Stomach (tissue), 8 donors: ENCODE measurements at regions not wholly inside any gene's neighbourhood (a gene's known extent, or its start where the extent isn't known, plus 50 kb on each side); places are given as distances from the start of the nearest gene placed in this dataset.

Experiments
- DNase-seq, 2 donors: peaks; one replicate each; pipeline versions ENCODE4 v3.0.0 to v3.0.0-alpha.2; 2013 to 2019
- H3K27ac ChIP-seq, 5 donors: fragments of 200-600 bp in 4 of 5; sonication (generic) in 4 of 5; one replicate each; pipeline ENCODE4 v1.5.1; 2013 to 2019; ENCODE audit warnings: mild to moderate bottlenecking in 1 of 5, moderate library complexity in 1 of 5
- H3K27me3 ChIP-seq, 3 donors: fragments of 200-600 bp; sonication (generic); one replicate each; pipeline ENCODE4 v1.5.1; 2017 to 2019; ENCODE audit warnings: mixed run types in 1 of 3
- H3K36me3 ChIP-seq, 4 donors: fragments of 200-600 bp; sonication (generic); 1 replicate in 3 of 4; 2 replicates in 1 of 4; pipeline ENCODE4 v1.5.1; 2016 to 2019
- H3K4me1 ChIP-seq, 4 donors: fragments of 200-600 bp; sonication (generic); one replicate each; pipeline ENCODE4 v1.5.1; 2016 to 2019
- H3K4me3 ChIP-seq, 4 donors: fragments of 200-600 bp; sonication (generic) in 3 of 4; one replicate each; pipeline ENCODE4 v1.5.1; 2016 to 2019; ENCODE audit warnings: mild to moderate bottlenecking in 1 of 4
- H3K9me3 ChIP-seq, 4 donors: fragments of 200-600 bp; sonication (generic); one replicate each; pipeline ENCODE4 v1.5.1; 2016 to 2019
- EP300 ChIP-seq: sonication (generic); formaldehyde crosslinking; IDR thresholded peaks from one replicate; pipeline ENCODE4 v1.6.1; 2017; ENCODE audit warnings: antibody characterized with exemption
- POLR2A ChIP-seq, 4 donors: fragments of 450-650 bp; IDR thresholded peaks; one replicate each; pipeline ENCODE4 v1.6.1; 2016; ENCODE audit warnings: antibody characterized with exemption in 4 of 4, control low read depth in 2 of 4, mild to moderate bottlenecking in 1 of 4, moderate library complexity in 1 of 4
- POLR2AphosphoS5 ChIP-seq, 3 donors: sonication (generic); formaldehyde crosslinking; IDR thresholded peaks; one replicate each; pipeline ENCODE4 v1.6.1; 2016; ENCODE audit warnings: antibody characterized with exemption in 3 of 3
- WGBS, 5 donors: extraction: QIAGEN DNeasy Blood & Tissue Kit in 3 of 5; methylation state at CpG; one replicate each; pipeline versions ENCODE4 v1.1.5 to v1.1.7; 2013 to 2018; 5-methylcytosine and 5-hydroxymethylcytosine counted together
- intact Hi-C: fragments of 100-400 bp; cut with DNase I; formaldehyde crosslinking; loops from one replicate; pipeline ENCODE4 v1.15.1; 2023; ENCODE audit warnings: low total_unique reads
- TF ChIP-seq, protein P1 (sequence below), 7 experiments: fragments of 450-650 bp in 4 of 7; fragments of 200-600 bp in 3 of 7; sonication (generic) in 3 of 7; IDR thresholded peaks; one replicate each; pipeline ENCODE4 v1.5.1; 2016 to 2019; ENCODE audit warnings: antibody characterized with exemption in 7 of 7, control low read depth in 2 of 7, mild to moderate bottlenecking in 1 of 7
- donor health status: healthy with polysubstance abuse.
- donor health status: Bipolar disorder and iron deficiency.
- donor health status: healthy.

- DNase-seq = peak in 1 of 2 donors; percentile 26
- Histone ChIP-seq H3K9me3 (no peaks in the 10 kb centered on the region), H3K4me1 (no peaks in the 10 kb centered on the region), H3K4me3 (no peak overlapping the region), H3K27ac (no peak overlapping the region), H3K27me3 (no peaks in the 10 kb centered on the region), H3K36me3 (no peaks in the 10 kb centered on the region)
- intact Hi-C loops = no loop called here
- 6 to 54% (median 45%) methylated on average over 1 of the region's 1 CpG for WGBS, 5 donors
- no peak for TF ChIP-seq EP300
- TF ChIP-seq POLR2A (IDR thresholded peaks at IDR 0.05) = no peak
- no peak for TF ChIP-seq POLR2AphosphoS5 (IDR thresholded peaks at IDR 0.05)
- TF ChIP-seq, protein P1, sequence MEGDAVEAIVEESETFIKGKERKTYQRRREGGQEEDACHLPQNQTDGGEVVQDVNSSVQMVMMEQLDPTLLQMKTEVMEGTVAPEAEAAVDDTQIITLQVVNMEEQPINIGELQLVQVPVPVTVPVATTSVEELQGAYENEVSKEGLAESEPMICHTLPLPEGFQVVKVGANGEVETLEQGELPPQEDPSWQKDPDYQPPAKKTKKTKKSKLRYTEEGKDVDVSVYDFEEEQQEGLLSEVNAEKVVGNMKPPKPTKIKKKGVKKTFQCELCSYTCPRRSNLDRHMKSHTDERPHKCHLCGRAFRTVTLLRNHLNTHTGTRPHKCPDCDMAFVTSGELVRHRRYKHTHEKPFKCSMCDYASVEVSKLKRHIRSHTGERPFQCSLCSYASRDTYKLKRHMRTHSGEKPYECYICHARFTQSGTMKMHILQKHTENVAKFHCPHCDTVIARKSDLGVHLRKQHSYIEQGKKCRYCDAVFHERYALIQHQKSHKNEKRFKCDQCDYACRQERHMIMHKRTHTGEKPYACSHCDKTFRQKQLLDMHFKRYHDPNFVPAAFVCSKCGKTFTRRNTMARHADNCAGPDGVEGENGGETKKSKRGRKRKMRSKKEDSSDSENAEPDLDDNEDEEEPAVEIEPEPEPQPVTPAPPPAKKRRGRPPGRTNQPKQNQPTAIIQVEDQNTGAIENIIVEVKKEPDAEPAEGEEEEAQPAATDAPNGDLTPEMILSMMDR (IDR thresholded peaks at IDR 0.05) = no peak
Measured at GRCh38 chr2:34031097-34031496, 432.0 kb upstream of the FAM98A start.

GRCh38 chr2:34030273-34030672 lies 431.2 kb upstream of the FAM98A start:
- DNase-seq = peak in 1 of 2 donors; percentile 27
- Histone ChIP-seq H3K4me1 (no peaks in the 10 kb centered on the region), H3K4me3 (no peak overlapping the region), H3K27me3 (no peaks in the 10 kb centered on the region), H3K9me3 (no peaks in the 10 kb centered on the region), H3K36me3 (no peaks in the 10 kb centered on the region), H3K27ac (no peak overlapping the region)
- TF ChIP-seq EP300 = no peak
- TF ChIP-seq, protein P1 (IDR thresholded peaks at IDR 0.05) = no peak
- no peak for TF ChIP-seq POLR2A (IDR thresholded peaks at IDR 0.05)
- no peak for TF ChIP-seq POLR2AphosphoS5 (IDR thresholded peaks at IDR 0.05)
- WGBS, 5 donors = 82 to 98% (median 88%) methylated on average over 1 of the region's 1 CpG
- intact Hi-C loops = no loop called here

GRCh38 chr2:34029073-34029472 lies 430.0 kb upstream of the FAM98A start:
- 65 to 100% (median 83%) methylated on average over 3 of the region's 3 CpGs for WGBS, 5 donors
- DNase-seq = no peak
- intact Hi-C loops = no loop called here
- H3K27me3 ChIP-seq = no peaks in the 10 kb centered on the region
- TF ChIP-seq EP300 (no peak), POLR2A (IDR thresholded peaks at IDR 0.05) (no peak), POLR2AphosphoS5 (IDR thresholded peaks at IDR 0.05) (no peak)
- TF ChIP-seq, protein P1 (IDR thresholded peaks at IDR 0.05) = no peak
- no peak overlapping the region for H3K27ac ChIP-seq
- H3K4me1 ChIP-seq = no peaks in the 10 kb centered on the region
- no peaks in the 10 kb centered on the region for H3K36me3 ChIP-seq
- H3K9me3 ChIP-seq = no peaks in the 10 kb centered on the region
- no peak overlapping the region for H3K4me3 ChIP-seq

GRCh38 chr2:34025196-34025595 lies 426.1 kb upstream of the FAM98A start:
- no peaks in the 10 kb centered on the region for H3K36me3 ChIP-seq
- WGBS, 5 donors = 58 to 86% (median 75%) methylated on average over 1 of the region's 1 CpG
- H3K27ac ChIP-seq = no peak overlapping the region
- no peaks in the 10 kb centered on the region for H3K4me1 ChIP-seq
- DNase-seq = peak in 1 of 2 donors; percentile 35
- no peaks in the 10 kb centered on the region for H3K9me3 ChIP-seq
- intact Hi-C loops = no loop called here
- TF ChIP-seq EP300 (no peak), POLR2AphosphoS5 (IDR thresholded peaks at IDR 0.05) (no peak), POLR2A (IDR thresholded peaks at IDR 0.05) (no peak)
- TF ChIP-seq, protein P1 (IDR thresholded peaks at IDR 0.05) = no peak
- H3K4me3 ChIP-seq = no peak overlapping the region
- H3K27me3 ChIP-seq = no peaks in the 10 kb centered on the region
